ENCODE measurements at regions not wholly inside any gene's neighbourhood (a gene's known extent, or its start where the extent isn't known, plus 50 kb on each side); places are given as distances from the start of the nearest gene placed in this dataset.
"Not testable (repeated sequence)": the region's sequence is repeated elsewhere in the genome, so short reads cannot be mapped to it uniquely, and the experiment has no call there.

DNA sequence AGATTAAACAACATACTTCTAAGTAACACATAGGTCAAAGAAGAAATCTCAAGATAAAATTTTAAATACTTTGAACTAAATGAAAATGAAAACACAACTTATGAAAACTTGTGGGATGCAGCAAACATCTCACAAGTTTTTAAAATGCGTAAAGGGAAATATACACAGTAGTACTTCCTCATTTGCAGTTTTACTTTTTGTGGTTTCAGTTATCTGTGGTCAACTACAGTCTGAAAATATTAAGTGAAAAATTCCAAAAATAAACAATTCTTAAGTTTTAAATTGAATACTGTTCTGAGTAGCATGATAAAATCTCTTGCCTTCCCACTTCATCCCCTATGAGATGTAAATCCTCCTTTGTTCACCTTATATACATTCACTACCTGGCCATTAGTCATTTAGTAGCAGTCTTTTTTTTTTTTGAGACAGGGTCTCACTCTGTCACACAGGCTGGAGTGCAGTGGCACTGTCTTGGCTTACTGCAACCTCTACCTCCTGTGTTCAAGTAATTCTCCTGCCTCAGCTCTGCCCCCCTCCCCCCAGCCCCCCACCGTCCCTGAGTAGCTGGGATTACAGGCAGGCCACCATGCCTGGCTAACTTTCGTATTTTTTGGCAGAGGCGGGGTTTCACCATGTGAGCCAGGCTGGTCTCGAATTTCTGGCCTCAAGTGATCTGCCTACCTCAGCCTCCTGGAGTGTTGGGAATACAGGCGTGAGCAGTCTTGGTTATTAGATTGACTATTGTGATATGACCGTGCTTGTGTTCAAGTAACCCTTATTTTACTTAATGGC, 154.6 kb upstream of the AHI1 start:
- DNase-seq (ENCODE audit: low read depth) = no peak

DNA sequence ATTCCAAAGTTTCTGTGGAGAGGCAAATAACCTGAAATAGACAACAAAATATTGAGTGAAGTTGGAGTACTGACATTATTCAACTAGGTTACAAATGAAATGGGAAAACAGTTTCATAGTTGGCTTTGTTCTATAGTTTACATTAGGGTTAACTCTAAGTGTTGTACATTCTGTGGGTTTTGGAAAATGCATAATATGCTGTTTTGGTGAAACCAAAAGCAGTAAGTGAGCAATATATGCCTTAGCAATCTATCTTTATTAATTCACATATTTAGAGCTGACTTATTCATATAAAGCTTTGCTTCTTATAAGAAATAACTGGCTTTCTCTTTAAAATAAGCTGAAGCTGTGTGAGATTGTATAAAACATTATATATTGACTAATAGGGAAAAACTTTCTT, 157.5 kb upstream of the AHI1 start:
- no peak for DNase-seq (ENCODE audit: low read depth)

DNA sequence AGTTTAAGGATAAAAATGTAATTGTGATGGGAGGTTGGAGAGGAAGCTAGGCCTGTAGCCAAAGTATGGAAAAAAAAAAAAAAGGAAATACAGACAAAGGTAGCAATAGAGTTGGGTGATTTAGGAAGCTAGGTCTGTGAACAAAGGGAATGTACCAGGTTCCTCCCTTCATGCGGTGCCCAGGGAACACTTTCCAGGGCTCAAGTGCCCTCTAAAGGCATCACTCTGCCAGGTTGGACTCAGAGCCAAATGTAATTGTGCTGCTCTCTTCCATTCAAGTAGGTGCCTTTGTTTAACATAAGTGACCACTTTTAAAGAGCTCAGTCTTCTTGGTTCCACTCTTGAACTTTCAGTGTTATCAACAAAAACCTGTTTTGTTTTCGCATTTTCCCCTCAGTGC, 159.7 kb upstream of the AHI1 start:
- DNase-seq (ENCODE audit: low read depth) = no peak

DNA sequence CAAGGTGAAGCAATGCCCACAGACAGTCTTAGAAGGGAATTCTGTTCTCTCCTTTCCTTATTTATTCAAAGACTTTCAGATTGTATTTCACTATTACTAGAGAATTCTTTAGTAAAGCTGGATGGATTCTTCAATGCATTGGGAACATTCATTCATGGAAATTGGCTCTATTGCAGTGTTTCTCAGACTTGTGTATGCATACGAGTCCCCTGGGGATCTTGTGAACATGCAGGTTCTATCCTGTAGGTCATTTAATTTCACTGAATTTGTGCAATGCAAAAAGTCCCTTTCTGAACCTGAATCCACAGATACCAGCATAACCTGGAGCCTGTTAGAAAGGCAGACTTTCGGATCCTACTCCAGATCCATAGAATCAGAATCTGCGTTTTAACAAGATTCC, 160.9 kb upstream of the AHI1 start:
- DNase-seq (ENCODE audit: low read depth) = no peak

DNA sequence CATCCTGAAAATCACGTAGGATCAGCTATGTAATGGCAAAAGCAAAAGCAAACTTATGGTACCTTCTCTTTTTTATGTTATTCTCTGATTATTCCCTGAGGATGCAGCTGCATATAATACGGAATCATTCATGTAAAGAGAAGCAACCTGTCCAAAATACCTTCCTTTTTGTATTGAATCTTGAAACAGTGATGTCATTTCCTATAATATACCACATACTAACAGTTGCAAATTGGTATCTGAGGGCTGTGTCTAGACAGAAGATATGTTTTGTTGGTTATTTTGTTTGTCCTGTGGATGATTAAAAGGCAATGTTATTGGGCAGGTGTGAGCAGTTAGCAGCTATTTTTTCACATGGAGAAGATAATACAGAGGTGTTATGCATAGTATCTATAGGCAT, 161.4 kb upstream of the AHI1 start:
- DNase-seq (ENCODE audit: low read depth) = no peak

DNA sequence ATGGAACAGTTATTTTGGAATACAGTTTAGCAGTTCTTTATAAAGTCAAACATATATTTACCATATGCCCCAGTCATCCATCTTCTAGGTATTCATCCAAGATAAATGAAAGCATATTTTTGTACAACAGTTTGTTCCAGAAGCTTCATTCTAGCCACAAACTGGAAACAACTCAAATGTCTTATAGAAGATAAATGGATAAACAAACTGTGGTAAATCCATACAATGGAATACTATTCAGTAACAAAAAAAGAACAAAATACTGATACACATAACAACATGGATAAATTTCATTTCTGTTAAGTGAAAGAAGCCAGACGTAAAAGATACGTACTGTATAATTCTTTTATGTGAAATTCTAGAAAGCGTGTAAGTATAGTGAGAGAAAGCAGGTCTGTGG, 167.0 kb upstream of the AHI1 start:
- DNase-seq (ENCODE audit: low read depth) = no peak

DNA sequence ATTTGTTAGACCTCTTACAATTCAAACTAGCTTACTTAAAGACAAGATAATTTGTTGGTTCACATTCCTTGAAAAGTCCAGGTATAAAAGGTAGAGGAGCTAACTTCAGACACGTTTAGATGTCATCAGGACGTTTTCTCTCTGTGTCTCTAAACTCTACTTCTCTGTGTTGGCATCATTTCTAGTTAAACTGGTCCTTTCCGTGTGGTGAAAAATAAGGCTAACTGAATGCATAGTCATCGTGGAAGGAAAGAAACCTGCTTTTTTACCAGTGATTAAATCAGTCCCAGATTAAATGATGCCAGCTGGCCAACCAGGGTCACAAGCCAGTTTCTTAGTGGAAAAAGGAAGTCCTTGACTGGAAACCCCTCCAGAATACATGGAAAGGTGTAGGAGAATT, 168.4 kb upstream of the AHI1 start:
- DNase-seq (ENCODE audit: low read depth) = no peak

DNA sequence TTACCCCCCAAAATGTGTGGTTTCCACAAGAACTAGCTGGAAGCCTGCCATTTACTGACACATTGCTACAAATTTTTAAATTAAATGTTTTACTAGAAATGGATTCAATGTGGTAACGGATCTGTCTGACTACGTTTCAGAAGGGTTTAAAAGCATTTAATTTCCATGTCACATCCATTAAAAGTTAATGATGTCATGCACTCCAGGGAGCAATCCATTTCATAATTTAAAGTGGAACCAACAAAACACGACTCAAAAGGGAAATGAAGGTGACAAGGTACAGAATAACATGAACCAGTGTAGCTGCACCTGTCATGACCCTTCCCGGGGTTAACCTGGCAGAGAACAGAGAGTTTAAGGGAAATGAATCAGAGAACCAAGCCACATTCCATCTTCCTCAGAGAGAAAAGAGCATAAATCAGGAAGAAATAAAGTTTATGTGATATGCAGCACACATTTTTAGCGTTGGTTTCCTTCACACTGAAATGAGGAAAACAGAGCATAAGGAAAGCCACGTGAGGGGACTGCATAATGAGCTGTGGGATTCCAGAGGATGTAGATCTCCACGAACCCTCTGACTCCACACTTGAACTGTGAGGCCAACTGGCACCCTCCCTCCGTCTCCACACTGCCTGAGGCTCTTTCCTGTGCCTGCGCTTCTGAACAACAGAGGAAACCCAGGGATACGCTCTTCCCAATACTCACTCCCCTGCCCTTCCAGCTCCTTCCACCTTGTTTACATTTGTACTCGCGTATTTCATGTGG, 170.3 kb upstream of the AHI1 start:
- peak; percentile 89 for DNase-seq (ENCODE audit: low read depth)

DNA sequence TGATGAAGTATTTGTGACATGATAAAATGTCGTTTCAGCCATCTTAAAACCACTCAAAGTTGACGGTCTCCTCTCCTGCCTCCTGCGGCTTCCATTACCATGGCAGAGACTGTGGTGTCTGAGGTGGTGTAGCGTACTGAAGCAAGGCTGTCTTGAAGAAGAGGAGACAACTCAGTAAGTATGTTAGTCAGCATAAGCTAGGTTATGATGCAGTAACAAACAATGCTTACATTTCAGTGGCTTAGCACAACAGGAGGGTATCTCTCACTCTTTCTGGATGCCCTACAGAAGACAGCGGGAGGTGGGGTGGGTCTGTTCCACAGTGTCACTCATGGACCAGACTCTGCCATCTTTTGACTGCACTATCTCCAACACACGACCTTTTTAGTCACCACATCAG, 174.7 kb upstream of the AHI1 start:
- DNase-seq (ENCODE audit: low read depth) = no peak

DNA sequence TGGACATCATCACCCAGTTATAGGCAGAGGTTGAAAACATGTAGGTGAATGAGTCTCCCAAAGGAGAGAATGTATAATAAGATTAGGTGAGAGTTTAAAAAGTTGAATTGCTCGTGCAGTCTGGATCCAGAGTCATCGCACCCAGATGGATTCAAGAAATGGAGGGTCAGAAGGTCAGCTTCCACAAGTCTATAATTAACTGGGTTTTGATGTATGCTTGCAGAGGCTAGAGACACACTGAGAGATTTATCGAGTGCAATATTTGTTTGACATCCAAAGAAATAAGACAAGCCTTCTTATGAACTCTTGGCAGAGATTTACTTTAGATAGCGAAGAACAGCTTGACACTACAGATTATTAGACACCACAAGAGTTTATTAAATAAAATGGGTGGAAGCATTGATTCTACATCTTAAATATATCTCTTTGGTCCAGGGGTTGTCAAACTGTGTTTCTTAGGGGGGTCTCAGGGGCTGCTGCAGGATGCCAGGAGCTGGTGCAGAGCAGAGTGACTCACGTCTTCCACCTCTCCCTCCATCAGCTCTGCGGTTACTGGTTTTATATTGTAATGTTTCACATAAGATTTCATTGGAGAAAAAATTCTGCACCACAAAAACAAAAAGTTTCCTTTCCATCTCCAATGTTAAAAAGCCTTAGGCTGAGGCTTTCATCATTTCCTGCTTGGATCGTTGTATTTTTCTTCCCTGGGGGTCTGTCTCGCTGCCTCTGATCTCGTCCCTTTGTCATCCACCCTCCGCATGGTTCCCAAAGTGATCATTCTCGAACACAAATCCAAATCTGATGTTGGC, 176.2 kb upstream of the AHI1 start:
- peak; percentile 68 for DNase-seq (ENCODE audit: low read depth)

DNA sequence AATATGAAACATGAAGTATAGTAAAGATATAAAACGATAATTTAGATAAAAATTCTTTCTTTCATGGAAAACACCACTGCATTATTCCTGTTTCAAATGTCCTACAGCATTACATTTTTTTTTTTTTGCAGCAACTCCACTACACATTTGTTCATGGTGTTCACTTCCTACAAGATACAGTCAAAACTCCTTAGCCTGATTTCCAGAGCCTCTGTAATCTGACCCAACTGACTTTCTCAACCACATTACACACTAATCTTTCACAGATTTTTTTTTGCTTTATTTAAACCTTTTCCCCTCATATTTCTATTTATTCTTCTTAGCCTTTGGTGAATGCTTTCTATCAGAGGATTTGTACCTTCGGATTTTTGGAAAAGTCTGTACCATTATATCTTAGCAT, 176.5 kb upstream of the PDE7B start:
- DNase-seq (ENCODE audit: low read depth) = peak; percentile 18

DNA sequence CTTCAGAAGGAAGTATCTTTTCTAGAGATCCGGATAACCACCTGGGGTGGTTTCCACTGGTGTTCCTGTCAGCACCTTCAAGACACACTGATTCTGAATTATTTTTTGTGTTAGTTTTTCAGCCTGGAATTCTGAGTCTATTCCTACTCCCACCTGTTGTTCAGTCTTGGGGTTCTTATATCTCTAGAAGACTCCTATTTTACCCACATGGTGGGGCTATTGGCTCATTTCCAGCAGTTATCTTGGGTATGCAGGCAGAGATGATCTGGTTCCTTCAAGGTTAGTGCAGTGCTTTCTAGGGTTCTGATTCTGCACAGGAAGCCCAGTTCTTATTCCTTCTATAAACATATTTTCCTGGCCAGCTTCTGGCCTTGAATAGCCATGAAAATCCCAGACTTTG, 175.6 kb upstream of the PDE7B start:
- peak; percentile 56 for DNase-seq (ENCODE audit: low read depth)

DNA sequence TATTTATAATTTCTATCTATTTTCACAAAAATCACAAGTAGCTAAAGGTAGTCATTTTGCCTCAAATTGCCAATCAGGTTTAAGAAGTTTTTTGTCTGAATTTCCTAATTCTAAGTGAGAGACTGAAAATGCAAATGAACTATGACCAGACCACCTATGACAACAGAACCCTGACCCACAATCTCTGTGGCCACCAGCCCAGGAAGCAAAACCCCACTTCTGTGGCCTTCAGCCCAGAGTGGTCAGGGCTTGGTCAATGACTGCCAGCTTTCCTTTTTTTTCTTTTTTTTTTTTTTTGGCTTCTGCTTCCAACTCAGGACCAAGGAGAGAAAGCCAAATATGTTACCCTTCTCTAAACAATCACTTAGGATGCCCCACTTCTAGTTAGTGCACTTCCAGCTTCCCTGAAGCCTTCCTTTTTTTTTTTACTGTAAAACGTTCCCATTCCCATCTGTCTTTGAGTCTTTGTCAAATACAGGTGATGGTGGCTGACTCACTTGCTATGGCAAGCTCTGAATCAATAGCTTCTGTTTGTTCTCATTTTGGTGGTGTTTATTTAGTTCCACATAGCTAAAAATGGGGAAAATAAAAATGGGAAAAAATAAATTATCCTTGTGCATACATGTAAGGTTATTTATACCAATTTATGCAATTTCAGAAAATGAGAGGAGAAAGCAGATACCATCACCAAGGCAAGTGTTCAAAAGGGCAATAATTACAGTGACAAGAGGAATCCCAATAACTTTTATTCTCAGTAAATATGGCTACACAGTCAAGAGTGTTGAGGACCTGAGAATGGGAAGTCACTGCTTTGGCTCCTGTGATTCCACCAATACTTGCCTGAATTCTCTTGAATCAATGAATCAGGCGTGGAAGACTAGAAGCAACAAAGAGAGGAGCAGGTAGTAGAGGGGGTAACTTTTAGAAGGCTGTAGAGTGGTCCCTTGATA, 170.3 kb upstream of the PDE7B start:
- DNase-seq (ENCODE audit: low read depth) = peak; percentile 23

DNA sequence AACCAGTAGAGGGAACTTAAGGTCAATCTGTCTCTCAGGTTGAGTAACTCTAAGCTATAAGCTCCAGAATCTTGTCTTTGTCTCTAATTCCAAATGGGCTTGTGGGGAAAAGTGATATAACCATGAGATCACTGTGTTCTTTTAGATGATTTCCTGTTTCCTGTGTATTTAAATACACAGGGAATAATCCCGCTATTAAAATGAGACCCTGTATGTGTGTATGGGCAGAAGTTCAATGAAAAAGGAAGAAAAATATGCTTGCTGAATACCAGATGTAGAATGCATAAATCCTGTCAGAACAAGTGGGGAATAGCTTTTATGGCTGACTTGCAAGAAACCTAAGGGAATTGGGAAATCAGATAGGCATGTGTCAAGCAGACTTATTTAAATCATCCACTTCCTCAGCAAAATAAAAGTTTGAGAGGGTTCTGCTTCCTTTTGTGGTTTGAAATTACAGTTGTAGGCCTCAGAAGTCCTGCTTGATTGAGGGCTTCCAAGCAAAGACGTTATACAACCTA, 164.7 kb upstream of the PDE7B start:
- no peak for DNase-seq (ENCODE audit: low read depth)

DNA sequence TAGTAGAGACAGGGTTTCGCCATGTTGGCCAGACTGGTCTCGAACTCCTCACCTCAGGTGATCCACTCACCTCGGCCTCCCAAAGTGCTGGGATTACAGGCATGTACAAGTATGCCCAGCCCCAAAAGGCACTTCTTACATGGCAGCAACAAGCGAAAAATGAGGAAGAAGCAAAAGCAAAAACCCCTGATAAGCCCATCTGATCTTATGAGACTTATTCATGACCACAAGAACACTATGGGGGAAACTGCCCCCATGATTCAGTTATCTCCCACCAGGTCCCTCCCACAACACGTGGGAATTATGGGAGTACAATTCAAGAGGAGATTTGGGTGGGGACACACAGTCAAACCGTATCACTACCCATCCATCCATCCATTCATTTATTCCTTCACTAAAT, 163.0 kb upstream of the PDE7B start:
- not testable (repeated sequence) for DNase-seq (ENCODE audit: low read depth)

DNA sequence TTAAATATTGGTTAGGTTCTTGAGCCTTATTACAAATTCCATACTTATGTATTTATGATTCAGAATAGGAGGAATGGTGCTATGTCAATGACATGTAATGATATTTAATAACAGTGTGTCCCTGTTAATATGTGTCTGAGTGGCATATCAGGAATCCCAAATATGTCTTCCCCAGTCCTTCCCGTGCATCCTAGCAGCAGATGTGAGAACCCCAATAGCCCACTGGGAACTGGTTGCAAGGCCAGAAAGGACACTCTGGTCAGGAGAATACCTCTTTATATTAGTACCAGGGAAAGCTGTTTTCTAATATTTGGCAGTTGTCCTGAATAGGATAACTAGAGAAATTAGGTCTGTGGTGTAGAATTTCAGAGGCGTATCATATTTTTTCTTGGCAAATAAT, 159.1 kb upstream of the PDE7B start:
- DNase-seq (ENCODE audit: low read depth) = no peak

DNA sequence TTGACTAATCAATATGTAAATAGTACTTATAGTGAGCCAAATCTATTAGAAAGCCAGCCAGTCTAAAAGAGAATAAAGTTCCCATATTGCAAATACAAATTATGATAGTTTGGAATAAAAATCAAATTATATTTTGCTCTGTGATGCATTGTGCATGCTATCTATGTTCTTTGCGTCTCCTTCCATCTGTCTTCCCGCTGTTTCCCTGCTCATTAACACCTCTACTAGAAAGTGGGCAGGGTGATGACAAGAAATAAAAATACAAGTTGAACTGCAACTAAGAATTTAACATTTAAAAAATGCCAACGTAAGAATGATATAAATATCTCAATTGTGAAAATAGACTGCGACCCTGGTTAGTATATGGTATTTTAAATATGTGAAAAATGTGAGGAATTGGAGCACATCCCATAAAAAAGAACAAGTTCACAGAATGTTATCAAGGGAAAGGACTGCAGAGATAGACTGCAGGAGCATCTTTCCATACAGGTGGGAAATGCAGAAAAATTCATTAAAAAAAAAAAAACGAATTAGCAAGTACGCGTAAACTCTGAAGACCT, 157.6 kb upstream of the PDE7B start:
- DNase-seq (ENCODE audit: low read depth) = no peak

DNA sequence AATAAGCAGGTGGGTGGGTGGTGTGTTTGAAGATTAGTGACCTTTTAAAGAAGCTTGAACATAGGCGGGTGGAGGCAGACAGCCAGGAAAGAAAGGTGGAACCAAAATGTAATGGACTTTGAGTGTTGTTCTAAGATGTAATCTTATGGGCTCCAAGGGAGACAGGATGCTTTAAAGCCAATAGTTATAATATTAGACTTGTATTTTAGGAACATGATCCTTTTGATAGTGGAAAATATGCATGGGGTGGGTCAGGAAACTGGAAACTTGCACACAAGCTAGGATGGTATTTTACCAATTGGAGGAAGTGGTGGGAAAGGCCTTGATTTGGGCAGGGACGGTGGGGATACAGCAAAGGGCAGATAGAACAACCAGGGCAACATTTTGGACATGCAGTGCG, 151.8 kb upstream of the PDE7B start:
- DNase-seq (ENCODE audit: low read depth) = no peak

DNA sequence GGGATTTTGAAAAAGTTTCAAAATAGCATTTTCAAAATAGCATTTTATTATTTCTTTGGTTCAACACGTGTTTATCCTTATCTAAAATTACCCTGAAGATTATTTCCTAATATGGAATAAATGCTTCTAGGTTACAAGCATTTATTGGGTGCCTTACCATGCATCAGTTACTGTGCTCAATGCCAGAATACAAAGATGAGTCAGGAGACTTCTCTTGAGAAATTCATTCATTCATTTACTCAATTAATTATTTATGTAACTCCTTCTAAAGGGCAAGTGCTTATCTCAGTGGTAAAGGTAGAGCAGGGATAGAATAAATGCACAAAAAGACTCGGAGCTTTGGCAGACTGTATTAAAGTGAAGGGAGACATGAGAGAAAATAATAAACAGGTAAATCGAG, 150.1 kb upstream of the PDE7B start:
- DNase-seq (ENCODE audit: low read depth) = no peak

DNA sequence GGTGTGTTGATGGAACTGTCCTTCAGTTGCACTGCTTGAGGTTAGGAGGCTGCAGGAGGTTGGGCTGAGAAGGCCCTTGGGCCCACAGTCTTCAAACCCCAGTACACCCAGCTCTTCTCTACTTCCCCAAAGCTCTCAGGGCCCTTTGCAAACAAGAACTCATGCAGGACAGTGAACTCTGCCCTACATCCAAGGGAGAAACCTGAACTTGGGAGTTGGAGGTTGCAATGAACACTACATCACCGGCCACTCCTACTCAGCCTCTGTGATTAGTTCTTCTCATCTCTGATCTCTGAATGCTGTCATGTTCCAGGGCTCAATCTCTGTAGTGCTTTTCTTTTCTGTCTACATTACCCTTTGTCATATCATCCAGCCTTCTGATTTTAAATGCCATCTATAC, 148.5 kb upstream of the PDE7B start:
- no peak for DNase-seq (ENCODE audit: low read depth)

DNA sequence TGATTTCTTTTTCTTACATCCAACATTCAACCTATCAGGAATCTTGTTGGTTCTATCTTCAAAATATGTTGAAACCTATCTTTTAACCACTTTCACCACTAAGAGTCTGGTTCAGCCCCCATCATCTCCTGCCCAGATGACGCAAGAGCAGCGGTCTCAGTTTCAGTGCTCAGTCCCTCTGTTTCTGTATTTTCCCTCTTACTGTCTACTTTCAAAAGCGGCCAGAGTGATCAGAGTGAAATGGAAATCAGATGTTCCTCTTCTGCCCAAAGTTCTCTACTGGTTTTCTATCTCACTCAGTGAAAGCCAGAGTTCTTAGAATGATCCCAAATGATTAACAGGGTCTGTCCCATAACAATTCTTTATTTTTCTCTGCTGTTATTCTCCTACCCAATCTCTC, 147.9 kb upstream of the PDE7B start:
- no peak for DNase-seq (ENCODE audit: low read depth)

All from RPMI7951 (cell line).